ENCODE measurements at regions not wholly inside any gene's neighbourhood (a gene's known extent, or its start where the extent isn't known, plus 50 kb on each side); places are given as distances from the start of the nearest gene placed in this dataset.

DNA sequence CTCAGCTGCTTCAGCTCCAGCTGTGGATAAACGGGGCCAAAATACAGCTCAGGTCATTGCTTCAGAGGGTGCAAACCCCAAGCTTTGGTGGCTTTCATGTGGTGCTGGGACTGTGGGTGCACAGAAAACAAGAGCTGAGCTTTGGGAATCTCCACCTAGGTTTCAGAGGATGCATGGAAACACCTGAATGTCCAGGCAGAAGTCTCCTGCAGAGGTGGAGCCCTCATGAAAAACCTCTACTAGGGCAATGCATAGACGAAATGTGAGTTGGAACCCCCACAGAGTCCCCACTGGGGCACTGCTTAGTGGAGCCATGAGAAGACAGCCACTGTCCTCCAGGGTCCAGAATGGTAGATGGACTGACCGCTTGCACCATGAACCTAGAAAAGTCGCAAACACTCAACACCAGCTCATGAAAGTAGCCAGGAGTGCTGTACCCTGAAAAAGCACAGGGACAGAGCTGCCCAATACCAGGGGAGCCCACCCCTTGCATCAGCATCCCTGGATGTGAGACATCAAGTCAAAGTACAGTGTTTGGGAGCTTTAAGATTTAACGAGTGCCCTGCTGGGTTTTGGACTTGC, 147.9 kb upstream of the SOX11 start:
- TF ChIP-seq, protein P1, sequence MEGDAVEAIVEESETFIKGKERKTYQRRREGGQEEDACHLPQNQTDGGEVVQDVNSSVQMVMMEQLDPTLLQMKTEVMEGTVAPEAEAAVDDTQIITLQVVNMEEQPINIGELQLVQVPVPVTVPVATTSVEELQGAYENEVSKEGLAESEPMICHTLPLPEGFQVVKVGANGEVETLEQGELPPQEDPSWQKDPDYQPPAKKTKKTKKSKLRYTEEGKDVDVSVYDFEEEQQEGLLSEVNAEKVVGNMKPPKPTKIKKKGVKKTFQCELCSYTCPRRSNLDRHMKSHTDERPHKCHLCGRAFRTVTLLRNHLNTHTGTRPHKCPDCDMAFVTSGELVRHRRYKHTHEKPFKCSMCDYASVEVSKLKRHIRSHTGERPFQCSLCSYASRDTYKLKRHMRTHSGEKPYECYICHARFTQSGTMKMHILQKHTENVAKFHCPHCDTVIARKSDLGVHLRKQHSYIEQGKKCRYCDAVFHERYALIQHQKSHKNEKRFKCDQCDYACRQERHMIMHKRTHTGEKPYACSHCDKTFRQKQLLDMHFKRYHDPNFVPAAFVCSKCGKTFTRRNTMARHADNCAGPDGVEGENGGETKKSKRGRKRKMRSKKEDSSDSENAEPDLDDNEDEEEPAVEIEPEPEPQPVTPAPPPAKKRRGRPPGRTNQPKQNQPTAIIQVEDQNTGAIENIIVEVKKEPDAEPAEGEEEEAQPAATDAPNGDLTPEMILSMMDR (tag by site-specific recombination; IDR thresholded peaks at IDR 0.05), result no peak
- TF ChIP-seq, protein P2, sequence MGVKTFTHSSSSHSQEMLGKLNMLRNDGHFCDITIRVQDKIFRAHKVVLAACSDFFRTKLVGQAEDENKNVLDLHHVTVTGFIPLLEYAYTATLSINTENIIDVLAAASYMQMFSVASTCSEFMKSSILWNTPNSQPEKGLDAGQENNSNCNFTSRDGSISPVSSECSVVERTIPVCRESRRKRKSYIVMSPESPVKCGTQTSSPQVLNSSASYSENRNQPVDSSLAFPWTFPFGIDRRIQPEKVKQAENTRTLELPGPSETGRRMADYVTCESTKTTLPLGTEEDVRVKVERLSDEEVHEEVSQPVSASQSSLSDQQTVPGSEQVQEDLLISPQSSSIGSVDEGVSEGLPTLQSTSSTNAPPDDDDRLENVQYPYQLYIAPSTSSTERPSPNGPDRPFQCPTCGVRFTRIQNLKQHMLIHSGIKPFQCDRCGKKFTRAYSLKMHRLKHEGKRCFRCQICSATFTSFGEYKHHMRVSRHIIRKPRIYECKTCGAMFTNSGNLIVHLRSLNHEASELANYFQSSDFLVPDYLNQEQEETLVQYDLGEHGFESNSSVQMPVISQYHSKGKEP (tag by site-specific recombination; IDR thresholded peaks at IDR 0.05), result no peak
- TF ChIP-seq, protein P3, sequence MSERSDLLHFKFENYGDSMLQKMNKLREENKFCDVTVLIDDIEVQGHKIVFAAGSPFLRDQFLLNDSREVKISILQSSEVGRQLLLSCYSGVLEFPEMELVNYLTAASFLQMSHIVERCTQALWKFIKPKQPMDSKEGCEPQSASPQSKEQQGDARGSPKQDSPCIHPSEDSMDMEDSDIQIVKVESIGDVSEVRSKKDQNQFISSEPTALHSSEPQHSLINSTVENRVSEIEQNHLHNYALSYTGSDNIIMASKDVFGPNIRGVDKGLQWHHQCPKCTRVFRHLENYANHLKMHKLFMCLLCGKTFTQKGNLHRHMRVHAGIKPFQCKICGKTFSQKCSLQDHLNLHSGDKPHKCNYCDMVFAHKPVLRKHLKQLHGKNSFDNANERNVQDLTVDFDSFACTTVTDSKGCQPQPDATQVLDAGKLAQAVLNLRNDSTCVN (tag by site-specific recombination; optimal IDR thresholded peaks at IDR 0.05), result no peak
- TF ChIP-seq, protein P4, sequence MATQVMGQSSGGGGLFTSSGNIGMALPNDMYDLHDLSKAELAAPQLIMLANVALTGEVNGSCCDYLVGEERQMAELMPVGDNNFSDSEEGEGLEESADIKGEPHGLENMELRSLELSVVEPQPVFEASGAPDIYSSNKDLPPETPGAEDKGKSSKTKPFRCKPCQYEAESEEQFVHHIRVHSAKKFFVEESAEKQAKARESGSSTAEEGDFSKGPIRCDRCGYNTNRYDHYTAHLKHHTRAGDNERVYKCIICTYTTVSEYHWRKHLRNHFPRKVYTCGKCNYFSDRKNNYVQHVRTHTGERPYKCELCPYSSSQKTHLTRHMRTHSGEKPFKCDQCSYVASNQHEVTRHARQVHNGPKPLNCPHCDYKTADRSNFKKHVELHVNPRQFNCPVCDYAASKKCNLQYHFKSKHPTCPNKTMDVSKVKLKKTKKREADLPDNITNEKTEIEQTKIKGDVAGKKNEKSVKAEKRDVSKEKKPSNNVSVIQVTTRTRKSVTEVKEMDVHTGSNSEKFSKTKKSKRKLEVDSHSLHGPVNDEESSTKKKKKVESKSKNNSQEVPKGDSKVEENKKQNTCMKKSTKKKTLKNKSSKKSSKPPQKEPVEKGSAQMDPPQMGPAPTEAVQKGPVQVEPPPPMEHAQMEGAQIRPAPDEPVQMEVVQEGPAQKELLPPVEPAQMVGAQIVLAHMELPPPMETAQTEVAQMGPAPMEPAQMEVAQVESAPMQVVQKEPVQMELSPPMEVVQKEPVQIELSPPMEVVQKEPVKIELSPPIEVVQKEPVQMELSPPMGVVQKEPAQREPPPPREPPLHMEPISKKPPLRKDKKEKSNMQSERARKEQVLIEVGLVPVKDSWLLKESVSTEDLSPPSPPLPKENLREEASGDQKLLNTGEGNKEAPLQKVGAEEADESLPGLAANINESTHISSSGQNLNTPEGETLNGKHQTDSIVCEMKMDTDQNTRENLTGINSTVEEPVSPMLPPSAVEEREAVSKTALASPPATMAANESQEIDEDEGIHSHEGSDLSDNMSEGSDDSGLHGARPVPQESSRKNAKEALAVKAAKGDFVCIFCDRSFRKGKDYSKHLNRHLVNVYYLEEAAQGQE (tag by site-specific recombination; IDR thresholded peaks at IDR 0.05), result no peak
- TF ChIP-seq KLF10 (tag by site-specific recombination; IDR thresholded peaks at IDR 0.05), result no peak
- no peak for TF ChIP-seq ZBTB1 (tag by site-specific recombination; IDR thresholded peaks at IDR 0.05)
- TF ChIP-seq, protein P5, sequence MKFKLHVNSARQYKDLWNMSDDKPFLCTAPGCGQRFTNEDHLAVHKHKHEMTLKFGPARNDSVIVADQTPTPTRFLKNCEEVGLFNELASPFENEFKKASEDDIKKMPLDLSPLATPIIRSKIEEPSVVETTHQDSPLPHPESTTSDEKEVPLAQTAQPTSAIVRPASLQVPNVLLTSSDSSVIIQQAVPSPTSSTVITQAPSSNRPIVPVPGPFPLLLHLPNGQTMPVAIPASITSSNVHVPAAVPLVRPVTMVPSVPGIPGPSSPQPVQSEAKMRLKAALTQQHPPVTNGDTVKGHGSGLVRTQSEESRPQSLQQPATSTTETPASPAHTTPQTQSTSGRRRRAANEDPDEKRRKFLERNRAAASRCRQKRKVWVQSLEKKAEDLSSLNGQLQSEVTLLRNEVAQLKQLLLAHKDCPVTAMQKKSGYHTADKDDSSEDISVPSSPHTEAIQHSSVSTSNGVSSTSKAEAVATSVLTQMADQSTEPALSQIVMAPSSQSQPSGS (tag by site-specific recombination; IDR thresholded peaks at IDR 0.05; ENCODE audit: low read depth), result no peak
- TF ChIP-seq, protein P6, sequence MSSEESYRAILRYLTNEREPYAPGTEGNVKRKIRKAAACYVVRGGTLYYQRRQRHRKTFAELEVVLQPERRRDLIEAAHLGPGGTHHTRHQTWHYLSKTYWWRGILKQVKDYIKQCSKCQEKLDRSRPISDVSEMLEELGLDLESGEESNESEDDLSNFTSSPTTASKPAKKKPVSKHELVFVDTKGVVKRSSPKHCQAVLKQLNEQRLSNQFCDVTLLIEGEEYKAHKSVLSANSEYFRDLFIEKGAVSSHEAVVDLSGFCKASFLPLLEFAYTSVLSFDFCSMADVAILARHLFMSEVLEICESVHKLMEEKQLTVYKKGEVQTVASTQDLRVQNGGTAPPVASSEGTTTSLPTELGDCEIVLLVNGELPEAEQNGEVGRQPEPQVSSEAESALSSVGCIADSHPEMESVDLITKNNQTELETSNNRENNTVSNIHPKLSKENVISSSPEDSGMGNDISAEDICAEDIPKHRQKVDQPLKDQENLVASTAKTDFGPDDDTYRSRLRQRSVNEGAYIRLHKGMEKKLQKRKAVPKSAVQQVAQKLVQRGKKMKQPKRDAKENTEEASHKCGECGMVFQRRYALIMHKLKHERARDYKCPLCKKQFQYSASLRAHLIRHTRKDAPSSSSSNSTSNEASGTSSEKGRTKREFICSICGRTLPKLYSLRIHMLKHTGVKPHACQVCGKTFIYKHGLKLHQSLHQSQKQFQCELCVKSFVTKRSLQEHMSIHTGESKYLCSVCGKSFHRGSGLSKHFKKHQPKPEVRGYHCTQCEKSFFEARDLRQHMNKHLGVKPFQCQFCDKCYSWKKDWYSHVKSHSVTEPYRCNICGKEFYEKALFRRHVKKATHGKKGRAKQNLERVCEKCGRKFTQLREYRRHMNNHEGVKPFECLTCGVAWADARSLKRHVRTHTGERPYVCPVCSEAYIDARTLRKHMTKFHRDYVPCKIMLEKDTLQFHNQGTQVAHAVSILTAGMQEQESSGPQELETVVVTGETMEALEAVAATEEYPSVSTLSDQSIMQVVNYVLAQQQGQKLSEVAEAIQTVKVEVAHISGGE (tag by site-specific recombination; conservative IDR thresholded peaks at IDR 0.05; ENCODE audit: low read depth), result no peak
- TF ChIP-seq YY2 (tag by site-specific recombination; IDR thresholded peaks at IDR 0.05), result no peak
- no peak; the same call in 1 of the 2 replicates for TF ChIP-seq TRIM28 (IDR thresholded peaks at IDR 0.05; ENCODE audit: borderline replicate concordance, low read length)
- no peak for TF ChIP-seq ZBTB8A (tag by site-specific recombination; IDR thresholded peaks at IDR 0.05)
- TF ChIP-seq, protein P7, sequence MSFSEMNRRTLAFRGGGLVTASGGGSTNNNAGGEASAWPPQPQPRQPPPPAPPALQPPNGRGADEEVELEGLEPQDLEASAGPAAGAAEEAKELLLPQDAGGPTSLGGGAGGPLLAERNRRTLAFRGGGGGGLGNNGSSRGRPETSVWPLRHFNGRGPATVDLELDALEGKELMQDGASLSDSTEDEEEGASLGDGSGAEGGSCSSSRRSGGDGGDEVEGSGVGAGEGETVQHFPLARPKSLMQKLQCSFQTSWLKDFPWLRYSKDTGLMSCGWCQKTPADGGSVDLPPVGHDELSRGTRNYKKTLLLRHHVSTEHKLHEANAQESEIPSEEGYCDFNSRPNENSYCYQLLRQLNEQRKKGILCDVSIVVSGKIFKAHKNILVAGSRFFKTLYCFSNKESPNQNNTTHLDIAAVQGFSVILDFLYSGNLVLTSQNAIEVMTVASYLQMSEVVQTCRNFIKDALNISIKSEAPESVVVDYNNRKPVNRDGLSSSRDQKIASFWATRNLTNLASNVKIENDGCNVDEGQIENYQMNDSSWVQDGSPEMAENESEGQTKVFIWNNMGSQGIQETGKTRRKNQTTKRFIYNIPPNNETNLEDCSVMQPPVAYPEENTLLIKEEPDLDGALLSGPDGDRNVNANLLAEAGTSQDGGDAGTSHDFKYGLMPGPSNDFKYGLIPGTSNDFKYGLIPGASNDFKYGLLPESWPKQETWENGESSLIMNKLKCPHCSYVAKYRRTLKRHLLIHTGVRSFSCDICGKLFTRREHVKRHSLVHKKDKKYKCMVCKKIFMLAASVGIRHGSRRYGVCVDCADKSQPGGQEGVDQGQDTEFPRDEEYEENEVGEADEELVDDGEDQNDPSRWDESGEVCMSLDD (tag by site-specific recombination; IDR thresholded peaks at IDR 0.05), result no peak
- no peak for TF ChIP-seq SP2 (tag by site-specific recombination; IDR thresholded peaks at IDR 0.05)
- peak; percentile 98 for TF ChIP-seq SETDB1 (IDR thresholded peaks at IDR 0.05; ENCODE audit: insufficient read length, low read length)
